ENCODE measurements at regions not wholly inside any gene's neighbourhood (a gene's known extent, or its start where the extent isn't known, plus 50 kb on each side); places are given as distances from the start of the nearest gene placed in this dataset.

DNA sequence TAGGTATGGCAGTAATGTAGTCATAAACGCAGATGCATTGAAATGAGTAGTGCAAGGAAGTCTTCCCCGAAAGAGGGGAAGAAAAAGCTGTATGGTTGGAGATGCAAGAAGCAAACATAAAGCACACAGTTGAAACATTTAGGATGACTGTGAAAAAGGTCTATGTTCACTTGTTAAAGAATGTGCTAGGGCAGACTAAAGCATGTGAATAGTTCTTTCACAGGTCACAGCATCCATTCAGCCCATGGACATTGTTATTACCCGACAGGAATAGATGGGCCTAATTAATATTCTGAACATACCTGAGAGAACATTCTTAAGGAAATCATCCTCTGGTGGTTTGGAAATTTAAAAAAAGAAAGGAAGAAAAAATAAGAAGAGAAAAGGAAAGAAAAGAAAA is 595.2 kb downstream of the ZIC1 start:
- FAIRE-seq = no peak
- no peaks in the 10 kb centered on the region for H3K36me3 Mint-ChIP-seq (ENCODE audit: low read depth, unreplicated experiment)
- no peak overlapping the region for H3K4me2 ChIP-seq (ENCODE audit: low read length)

DNA sequence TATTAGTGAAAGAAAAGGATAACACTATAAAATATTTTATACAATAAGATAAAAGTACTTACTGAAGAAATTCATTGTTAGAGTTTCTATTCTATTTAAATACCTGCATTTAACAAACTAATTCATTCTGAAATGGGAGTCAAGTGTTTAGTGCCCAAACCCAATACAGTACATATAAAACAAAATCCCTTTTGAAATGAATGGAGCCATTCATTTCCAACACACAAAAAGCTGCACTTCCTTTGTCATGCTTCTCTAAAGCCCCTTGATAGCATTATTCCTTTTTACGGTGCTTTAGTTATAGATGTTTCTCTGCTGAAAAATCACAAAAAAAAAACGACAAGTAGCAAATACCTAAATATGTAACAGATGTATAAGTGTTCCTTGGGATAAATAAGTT is 596.3 kb downstream of the ZIC1 start:
- peaks cover 11% of the 10 kb centered on the region for H3K4me1 Mint-ChIP-seq (ENCODE audit: low read depth, unreplicated experiment)
- Histone ChIP-seq H3K4me2 (ENCODE audit: low read length) (no peak overlapping the region), H3K4me1 (ENCODE audit: insufficient read depth, low read length) (no peaks in the 10 kb centered on the region), H3K36me3 (ENCODE audit: insufficient read depth, low read length) (no peaks in the 10 kb centered on the region), H3K79me2 (ENCODE audit: insufficient read depth, low read length) (no peaks in the 10 kb centered on the region), H2AFZ (ENCODE audit: low read depth, low read length) (no peak overlapping the region), H3K9me3 (ENCODE audit: insufficient read depth, low read depth, low read length) (no peaks in the 10 kb centered on the region), H3K9ac (ENCODE audit: low read length) (no peak overlapping the region), H3K27me3 (ENCODE audit: insufficient read depth, low read length) (no peaks in the 10 kb centered on the region), H3K27ac (ENCODE audit: low read depth, low read length) (no peak overlapping the region), H4K20me1 (ENCODE audit: insufficient read depth, low read length) (no peaks in the 10 kb centered on the region), H3K4me3 (ENCODE audit: insufficient read depth, low read depth, low read length) (no peak overlapping the region)
- FAIRE-seq (peak; percentile 47), DNase-seq (ENCODE audit: low read depth) (no peak)
- H3K4me3 Mint-ChIP-seq (ENCODE audit: unreplicated experiment) = no peak overlapping the region
- H3K9me3 Mint-ChIP-seq (ENCODE audit: unreplicated experiment) = no peaks in the 10 kb centered on the region
- H3K36me3 Mint-ChIP-seq (ENCODE audit: low read depth, unreplicated experiment) = no peaks in the 10 kb centered on the region
- H3K27me3 Mint-ChIP-seq (ENCODE audit: low read depth, unreplicated experiment) = no peaks in the 10 kb centered on the region
- TF ChIP-seq EZH2 (IDR thresholded peaks at IDR 0.05; ENCODE audit: insufficient read depth, low read length) = no peak
- TF ChIP-seq, protein P1, sequence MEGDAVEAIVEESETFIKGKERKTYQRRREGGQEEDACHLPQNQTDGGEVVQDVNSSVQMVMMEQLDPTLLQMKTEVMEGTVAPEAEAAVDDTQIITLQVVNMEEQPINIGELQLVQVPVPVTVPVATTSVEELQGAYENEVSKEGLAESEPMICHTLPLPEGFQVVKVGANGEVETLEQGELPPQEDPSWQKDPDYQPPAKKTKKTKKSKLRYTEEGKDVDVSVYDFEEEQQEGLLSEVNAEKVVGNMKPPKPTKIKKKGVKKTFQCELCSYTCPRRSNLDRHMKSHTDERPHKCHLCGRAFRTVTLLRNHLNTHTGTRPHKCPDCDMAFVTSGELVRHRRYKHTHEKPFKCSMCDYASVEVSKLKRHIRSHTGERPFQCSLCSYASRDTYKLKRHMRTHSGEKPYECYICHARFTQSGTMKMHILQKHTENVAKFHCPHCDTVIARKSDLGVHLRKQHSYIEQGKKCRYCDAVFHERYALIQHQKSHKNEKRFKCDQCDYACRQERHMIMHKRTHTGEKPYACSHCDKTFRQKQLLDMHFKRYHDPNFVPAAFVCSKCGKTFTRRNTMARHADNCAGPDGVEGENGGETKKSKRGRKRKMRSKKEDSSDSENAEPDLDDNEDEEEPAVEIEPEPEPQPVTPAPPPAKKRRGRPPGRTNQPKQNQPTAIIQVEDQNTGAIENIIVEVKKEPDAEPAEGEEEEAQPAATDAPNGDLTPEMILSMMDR (IDR thresholded peaks at IDR 0.05; ENCODE audit: insufficient read depth, low read depth, low read length) = no peak
- H3K27ac Mint-ChIP-seq (ENCODE audit: unreplicated experiment) = no peak overlapping the region

More for the DNA sequence above, 595.2 kb downstream of the ZIC1 start:
- no peak overlapping the region for H3K27ac ChIP-seq (ENCODE audit: low read depth, low read length)
- H3K36me3 ChIP-seq (ENCODE audit: insufficient read depth, low read length) = no peaks in the 10 kb centered on the region
- no peak overlapping the region for H3K4me3 ChIP-seq (ENCODE audit: insufficient read depth, low read depth, low read length)
- no peak overlapping the region for H3K9ac ChIP-seq (ENCODE audit: low read length)
- H3K9me3 ChIP-seq (ENCODE audit: insufficient read depth, low read depth, low read length) = no peaks in the 10 kb centered on the region
- H3K4me1 Mint-ChIP-seq (ENCODE audit: low read depth, unreplicated experiment) = peaks cover 11% of the 10 kb centered on the region
- H3K27ac Mint-ChIP-seq (ENCODE audit: unreplicated experiment) = no peak overlapping the region
- H3K4me1 ChIP-seq (ENCODE audit: insufficient read depth, low read length) = no peaks in the 10 kb centered on the region
- H4K20me1 ChIP-seq (ENCODE audit: insufficient read depth, low read length) = no peaks in the 10 kb centered on the region
- DNase-seq (ENCODE audit: low read depth) = no peak
- no peaks in the 10 kb centered on the region for H3K27me3 Mint-ChIP-seq (ENCODE audit: low read depth, unreplicated experiment)
- no peaks in the 10 kb centered on the region for H3K27me3 ChIP-seq (ENCODE audit: insufficient read depth, low read length)
- no peak overlapping the region for H2AFZ ChIP-seq (ENCODE audit: low read depth, low read length)
- TF ChIP-seq, protein P1 (IDR thresholded peaks at IDR 0.05; ENCODE audit: insufficient read depth, low read depth, low read length) = no peak
- no peak for TF ChIP-seq EZH2 (IDR thresholded peaks at IDR 0.05; ENCODE audit: insufficient read depth, low read length)
- no peak overlapping the region for H3K4me3 Mint-ChIP-seq (ENCODE audit: unreplicated experiment)
- H3K79me2 ChIP-seq (ENCODE audit: insufficient read depth, low read length) = no peaks in the 10 kb centered on the region
- H3K9me3 Mint-ChIP-seq (ENCODE audit: unreplicated experiment) = no peaks in the 10 kb centered on the region

DNA sequence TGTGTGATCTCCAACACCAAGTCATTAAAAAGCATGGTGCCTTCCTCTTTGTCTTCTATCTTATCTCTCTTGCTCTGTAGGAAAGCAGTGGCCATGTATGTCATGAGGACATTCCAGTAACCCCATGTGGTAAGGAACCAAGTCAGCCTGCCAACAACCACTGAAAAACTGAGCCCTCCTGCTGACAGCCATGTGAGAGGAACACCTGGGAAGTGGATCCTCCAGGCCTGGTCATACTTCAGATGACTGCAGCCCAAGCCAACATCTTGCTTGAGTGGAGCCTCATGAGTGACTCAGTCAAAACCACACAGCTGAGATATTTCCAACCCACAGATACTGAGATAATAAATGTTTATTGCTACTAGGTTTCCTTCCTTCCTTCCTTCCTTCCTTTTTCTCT is 597.3 kb downstream of the ZIC1 start:
- no peak overlapping the region for H3K9ac ChIP-seq (ENCODE audit: low read length)
- Mint-ChIP-seq H3K27ac (ENCODE audit: unreplicated experiment) (peak overlapping the region; percentile 76), H3K4me1 (ENCODE audit: low read depth, unreplicated experiment) (peaks cover 11% of the 10 kb centered on the region), H3K27me3 (ENCODE audit: low read depth, unreplicated experiment) (no peaks in the 10 kb centered on the region), H3K36me3 (ENCODE audit: low read depth, unreplicated experiment) (no peaks in the 10 kb centered on the region), H3K9me3 (ENCODE audit: unreplicated experiment) (no peaks in the 10 kb centered on the region), H3K4me3 (ENCODE audit: unreplicated experiment) (no peak overlapping the region)
- H3K9me3 ChIP-seq (ENCODE audit: insufficient read depth, low read depth, low read length) = no peaks in the 10 kb centered on the region
- no peak overlapping the region for H3K4me2 ChIP-seq (ENCODE audit: low read length)
- H4K20me1 ChIP-seq (ENCODE audit: insufficient read depth, low read length) = no peaks in the 10 kb centered on the region
- peak; percentile 68 for FAIRE-seq
- H3K27ac ChIP-seq (ENCODE audit: low read depth, low read length) = no peak overlapping the region
- H3K4me3 ChIP-seq (ENCODE audit: insufficient read depth, low read depth, low read length) = no peak overlapping the region
- H3K4me1 ChIP-seq (ENCODE audit: insufficient read depth, low read length) = no peaks in the 10 kb centered on the region
- DNase-seq (ENCODE audit: low read depth) = peak; percentile 95
- H3K79me2 ChIP-seq (ENCODE audit: insufficient read depth, low read length) = no peaks in the 10 kb centered on the region
- TF ChIP-seq, protein P1 (IDR thresholded peaks at IDR 0.05; ENCODE audit: insufficient read depth, low read depth, low read length) = no peak
- TF ChIP-seq EZH2 (IDR thresholded peaks at IDR 0.05; ENCODE audit: insufficient read depth, low read length) = no peak
- no peaks in the 10 kb centered on the region for H3K27me3 ChIP-seq (ENCODE audit: insufficient read depth, low read length)
- H3K36me3 ChIP-seq (ENCODE audit: insufficient read depth, low read length) = no peaks in the 10 kb centered on the region
- no peak overlapping the region for H2AFZ ChIP-seq (ENCODE audit: low read depth, low read length)
